SK-N-MC (cell line): ENCODE measurements at regions not wholly inside any gene's neighbourhood (a gene's known extent, or its start where the extent isn't known, plus 50 kb on each side); places are given as distances from the start of the nearest gene placed in this dataset.

ENCODE experiments used
- EZH2 ChIP-seq: fragments of 200-600 bp; sonication (generic); IDR thresholded peaks from one replicate; pipeline ENCODE4 v1.6.1; 2017; ENCODE audit warnings: antibody characterized with exemption
- FOXP2 ChIP-seq: optimal IDR thresholded peaks from 2 replicates; pipeline ENCODE3; 2011; ENCODE audit warnings: mild to moderate bottlenecking, moderate library complexity; ENCODE audit not compliant: insufficient read depth; ENCODE audit errors: extremely low read length, control extremely low read depth
- POLR2AphosphoS5 ChIP-seq: IDR thresholded peaks from 2 replicates; pipeline ENCODE4 v1.6.1; 2012; ENCODE audit warnings: mild to moderate bottlenecking, low read depth, low read length, borderline replicate concordance

- TF ChIP-seq EZH2, result no peak
- TF ChIP-seq POLR2AphosphoS5, result no peak
- TF ChIP-seq FOXP2, result no peak
These were observed 108.1 kb downstream of the MAP3K21 start for GRCh38 chr1:233435622-233436021.
